GM19193 (cell line): ENCODE measurements at regions not wholly inside any gene's neighbourhood (a gene's known extent, or its start where the extent isn't known, plus 50 kb on each side); places are given as distances from the start of the nearest gene placed in this dataset.

Source experiments
- POLR2A ChIP-seq: IDR thresholded peaks from 4 replicates; pipeline ENCODE4 v1.6.1; 2011; ENCODE audit not compliant: insufficient read depth, insufficient read length; ENCODE audit errors: extremely low read depth

GRCh38 chr5:166938071-166938470, 1353.4 kb upstream of the WWC1 start:
- no peak for TF ChIP-seq POLR2A

- TF ChIP-seq POLR2A = no peak
These were observed 1348.5 kb upstream of the WWC1 start for GRCh38 chr5:166942948-166943347.

- TF ChIP-seq POLR2A = no peak
These were observed 1344.4 kb upstream of the WWC1 start for GRCh38 chr5:166947045-166947444.

- TF ChIP-seq POLR2A = no peak
These were observed 1342.8 kb upstream of the WWC1 start for GRCh38 chr5:166948679-166949078.

- no peak for TF ChIP-seq POLR2A
These were observed 1339.4 kb upstream of the WWC1 start for GRCh38 chr5:166952048-166952447.

GRCh38 chr5:166957782-166958181, 1333.7 kb upstream of the WWC1 start:
- TF ChIP-seq POLR2A = no peak

GRCh38 chr5:166959766-166960165, 1331.7 kb upstream of the WWC1 start:
- TF ChIP-seq POLR2A = no peak

GRCh38 chr5:166961028-166961427, 1330.4 kb upstream of the WWC1 start:
- TF ChIP-seq POLR2A = no peak

GRCh38 chr5:166961913-166962312, 1329.5 kb upstream of the WWC1 start:
- TF ChIP-seq POLR2A = no peak

GRCh38 chr5:166962461-166962860, 1329.0 kb upstream of the WWC1 start:
- no peak for TF ChIP-seq POLR2A

- TF ChIP-seq POLR2A = no peak
These were observed 1327.8 kb upstream of the WWC1 start for GRCh38 chr5:166963596-166963995.

GRCh38 chr5:166977911-166978422, 1313.5 kb upstream of the WWC1 start:
- no peak for TF ChIP-seq POLR2A

GRCh38 chr5:166979307-166979895, 1312.0 kb upstream of the WWC1 start:
- no peak for TF ChIP-seq POLR2A

- no peak for TF ChIP-seq POLR2A
These were observed 1310.8 kb upstream of the WWC1 start for GRCh38 chr5:166980666-166981065.

GRCh38 chr5:166982226-166982625, 1309.2 kb upstream of the WWC1 start:
- no peak for TF ChIP-seq POLR2A

- no peak for TF ChIP-seq POLR2A
These were observed 1299.8 kb upstream of the WWC1 start for GRCh38 chr5:166991601-166992000.

- TF ChIP-seq POLR2A = no peak
These were observed 1299.3 kb upstream of the WWC1 start for GRCh38 chr5:166992108-166992507.

GRCh38 chr5:166992874-166993722, 1298.3 kb upstream of the WWC1 start:
- TF ChIP-seq POLR2A = no peak
